Caki2 (cell line): ENCODE measurements at regions not wholly inside any gene's neighbourhood (a gene's known extent, or its start where the extent isn't known, plus 50 kb on each side); places are given as distances from the start of the nearest gene placed in this dataset.
A peak's percentile ranks its signal among the peaks of the same experiment; 100 is the strongest.

Experiments used
- DNase-seq: peaks from one replicate; pipeline ENCODE4 v3.0.0-alpha.2; 2015; ENCODE audit warnings: low read depth
- in situ Hi-C: cut with HindIII; loops from 2 replicates; pipeline ENCODE4 v1.10.0; 2016; ENCODE audit warnings: low sequenced_read_pairs, low pct_unique_long_range_greater_than_20kb, mixed read lengths

DNA sequence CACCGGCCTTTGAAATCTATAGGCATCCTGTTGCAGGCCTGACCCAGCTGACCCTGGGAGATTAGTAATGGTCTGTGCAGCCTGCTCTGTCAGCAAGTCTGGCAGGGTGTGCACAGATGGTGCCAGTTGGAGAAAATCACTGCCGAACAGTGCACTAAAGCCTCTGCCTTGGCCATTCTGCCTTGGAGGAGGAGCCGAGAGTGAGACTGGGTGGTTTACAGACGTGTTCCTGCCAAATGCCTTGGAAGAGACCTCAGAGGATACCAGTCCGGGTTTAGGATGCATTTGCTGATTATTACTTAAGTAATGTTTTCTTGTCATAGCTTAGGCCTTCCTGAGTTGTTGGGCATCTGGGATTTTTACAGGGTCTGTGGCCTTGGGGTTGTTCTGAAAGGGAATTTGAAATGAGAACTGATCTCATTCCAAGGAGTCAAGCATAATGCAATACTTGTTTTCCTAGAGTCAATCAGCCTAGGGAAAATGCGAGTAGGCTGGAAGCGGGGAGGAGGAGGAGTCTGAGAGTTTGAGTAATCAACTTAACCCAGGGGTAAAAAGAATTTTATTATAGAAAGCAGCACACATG lies 292.1 kb downstream of the SOX4 start:
- in situ Hi-C loops = no loop called here
- DNase-seq = peak; percentile 91

DNA sequence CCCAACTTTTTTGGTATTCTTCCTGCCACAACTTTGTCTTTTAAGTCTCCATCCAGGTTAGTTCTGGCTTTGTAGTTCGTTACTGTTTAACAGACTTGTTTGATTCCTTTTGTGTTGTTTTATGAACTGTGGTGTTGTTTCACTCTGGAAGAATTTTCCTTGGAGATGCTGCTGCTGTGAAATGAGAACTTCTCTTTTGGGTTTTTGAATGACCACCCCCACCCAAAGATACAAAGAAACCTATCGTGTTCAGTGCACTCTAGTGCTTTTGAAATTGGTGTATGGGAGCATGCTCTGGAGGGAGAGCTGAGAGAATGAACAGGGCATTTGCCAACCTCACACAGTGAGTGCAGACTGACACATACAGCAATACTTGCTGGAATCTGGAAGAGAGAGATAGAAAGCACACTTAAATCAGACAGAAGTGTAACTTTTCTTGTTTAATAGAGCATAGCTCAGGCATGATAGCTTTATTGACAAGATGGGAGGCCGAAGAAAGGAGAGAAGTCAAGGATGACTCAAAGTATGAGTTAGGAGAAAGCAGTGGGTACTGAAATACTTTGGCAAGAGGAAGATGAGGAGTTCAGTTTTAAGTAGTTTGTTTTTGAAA lies 293.1 kb downstream of the SOX4 start:
- peak; percentile 94 for DNase-seq
- in situ Hi-C loops = no loop called here

GRCh38 chr6:21887231-21888185 lies 294.0 kb downstream of the SOX4 start:
- DNase-seq = peak; percentile 54
- in situ Hi-C loops = no loop called here

DNA sequence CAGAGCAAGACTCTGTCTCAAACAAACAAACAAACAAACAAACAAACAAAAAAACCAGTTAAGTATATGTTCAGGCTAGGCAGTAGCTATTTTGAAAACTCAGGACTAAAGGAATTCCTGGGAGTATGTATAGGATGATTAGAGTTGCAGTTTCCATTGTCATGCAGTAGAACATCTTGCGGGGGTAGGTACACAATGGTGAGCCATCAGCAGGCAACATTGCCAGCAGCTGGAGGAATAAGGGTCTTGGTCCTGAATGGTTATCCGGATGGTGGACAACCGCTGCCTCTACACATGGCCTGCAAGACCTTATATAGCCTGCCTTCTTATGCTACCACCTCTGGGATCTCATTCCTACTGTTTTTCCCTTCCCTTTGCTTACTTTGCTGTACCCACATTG lies 297.5 kb downstream of the SOX4 start:
- in situ Hi-C loops = no loop called here
- no peak for DNase-seq

GRCh38 chr6:21893793-21894192 lies 300.2 kb downstream of the SOX4 start:
- in situ Hi-C loops = no loop called here
- DNase-seq = no peak

- no peak for DNase-seq
- in situ Hi-C loops = no loop called here
Measured at GRCh38 chr6:21895555-21895954, 302.0 kb downstream of the SOX4 start.

- in situ Hi-C loops = no loop called here
- no peak for DNase-seq
Measured at GRCh38 chr6:21898107-21898796, 304.7 kb downstream of the SOX4 start.

GRCh38 chr6:21899708-21900107 lies 306.2 kb downstream of the SOX4 start:
- DNase-seq = no peak
- in situ Hi-C loops = no loop called here

DNA sequence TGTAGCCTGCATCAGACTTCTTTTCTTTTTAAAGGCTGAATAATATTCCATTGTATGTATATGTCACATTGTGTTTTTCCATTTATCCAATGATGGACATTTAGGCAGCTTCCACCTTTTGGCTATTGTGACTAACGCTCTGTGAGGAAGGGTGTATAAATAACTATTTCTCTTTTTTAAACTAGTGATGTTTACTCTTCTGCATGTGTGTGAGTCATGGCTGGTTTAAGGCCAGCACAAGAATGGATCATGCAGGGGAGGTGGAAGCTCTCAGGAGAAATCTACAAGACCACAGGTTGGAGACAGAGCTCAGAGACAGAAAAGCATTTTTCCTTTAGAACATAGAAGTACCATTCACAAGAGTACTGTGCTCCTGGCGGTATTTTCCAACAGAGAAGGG lies 307.2 kb downstream of the SOX4 start:
- DNase-seq = peak; percentile 32
- in situ Hi-C loops = no loop called here

- in situ Hi-C loops = no loop called here
- no peak for DNase-seq
Measured at GRCh38 chr6:21902628-21903169, 309.1 kb downstream of the SOX4 start.

- DNase-seq = no peak
- in situ Hi-C loops = no loop called here
Measured at GRCh38 chr6:21905531-21905930, 312.0 kb downstream of the SOX4 start.

DNA sequence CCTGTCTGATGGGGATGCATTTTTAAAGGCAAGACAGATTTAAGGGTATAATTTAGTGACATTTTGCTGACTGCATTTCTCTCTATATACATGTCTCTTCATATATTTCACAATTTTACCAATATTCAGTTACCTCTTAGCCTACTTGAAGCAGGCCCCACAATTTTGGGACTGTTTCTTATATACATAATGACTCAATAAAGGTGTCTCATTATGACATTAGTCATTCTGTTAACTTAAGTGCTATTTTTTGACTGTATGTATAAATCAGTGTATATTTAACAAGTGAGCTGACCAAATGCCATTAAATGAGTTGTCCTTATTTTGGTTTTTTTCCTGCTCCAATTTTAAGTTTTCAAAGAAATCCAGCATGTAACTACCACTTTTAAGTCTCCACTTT lies 313.3 kb downstream of the SOX4 start:
- in situ Hi-C loops = no loop called here
- no peak for DNase-seq

GRCh38 chr6:21907291-21907690 lies 313.7 kb downstream of the SOX4 start:
- in situ Hi-C loops = no loop called here

GRCh38 chr6:21908161-21908848 lies 314.8 kb downstream of the SOX4 start:
- no peak for DNase-seq
- in situ Hi-C loops = no loop called here

More at GRCh38 chr6:21907291-21907690, 313.7 kb downstream of the SOX4 start:
- no peak for DNase-seq

GRCh38 chr6:21909321-21909720 lies 315.8 kb downstream of the SOX4 start:
- no peak for DNase-seq
- in situ Hi-C loops = no loop called here

DNA sequence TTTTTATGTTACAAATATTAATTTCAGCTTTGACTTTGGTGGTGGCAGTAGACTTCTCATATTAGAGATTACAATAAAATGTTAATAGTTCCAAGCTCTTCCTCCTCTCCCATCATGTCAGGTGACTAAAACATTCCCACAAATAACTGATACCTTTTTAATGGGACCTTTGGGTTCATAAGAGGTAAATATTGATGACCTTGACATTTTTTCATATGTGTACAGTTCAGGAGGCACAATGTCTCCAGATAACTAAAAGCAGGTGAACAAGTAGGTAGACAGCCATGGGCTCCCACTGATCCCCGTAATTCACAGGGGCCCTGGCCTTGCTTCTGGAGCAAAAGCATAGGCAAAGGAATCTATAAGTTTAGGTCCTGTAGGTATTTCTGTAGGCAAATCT lies 317.7 kb downstream of the SOX4 start:
- in situ Hi-C loops = no loop called here
- no peak for DNase-seq

DNA sequence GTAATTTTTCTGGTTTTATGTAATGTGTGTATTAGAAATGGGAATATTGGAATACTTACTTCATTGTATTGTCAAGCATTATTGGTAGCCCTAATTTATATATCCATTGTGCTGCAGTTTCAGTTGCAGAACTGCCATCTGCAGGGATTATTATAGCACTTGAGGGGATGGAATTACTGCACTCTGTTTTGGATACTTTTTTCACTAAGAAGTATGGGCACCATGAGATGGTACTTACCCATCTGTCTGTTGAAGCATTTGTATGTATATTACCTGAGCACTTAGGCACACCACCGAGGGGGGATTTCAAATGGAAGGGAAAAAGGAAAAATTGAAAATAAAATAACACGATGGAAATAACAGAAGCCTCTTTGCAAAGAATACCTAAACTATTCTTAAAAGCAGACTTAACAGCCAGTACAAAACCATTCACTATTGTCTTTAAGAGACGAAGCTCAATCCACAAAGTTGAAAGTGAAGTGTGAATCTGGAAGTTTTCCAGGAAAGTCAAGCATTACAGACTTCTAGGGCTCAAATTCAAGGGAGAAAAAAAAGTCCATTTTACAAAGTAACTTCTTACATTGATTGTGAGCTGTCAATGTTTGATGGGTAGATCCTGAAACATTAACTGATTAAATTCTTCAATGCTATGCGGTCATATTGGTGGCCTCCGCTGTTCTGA lies 318.7 kb downstream of the SOX4 start:
- no peak for DNase-seq
- in situ Hi-C loops = no loop called here
